IPS-NIHi7 (cell line): ENCODE measurements at regions not wholly inside any gene's neighbourhood (a gene's known extent, or its start where the extent isn't known, plus 50 kb on each side); places are given as distances from the start of the nearest gene placed in this dataset.
A peak's percentile ranks its signal among the peaks of the same experiment; 100 is the strongest.

Source experiments
- DNase-seq: peaks from one replicate; pipeline ENCODE4 v3.0.0; 2012; ENCODE audit warnings: mixed read lengths; ENCODE audit errors: extremely low spot score

DNA sequence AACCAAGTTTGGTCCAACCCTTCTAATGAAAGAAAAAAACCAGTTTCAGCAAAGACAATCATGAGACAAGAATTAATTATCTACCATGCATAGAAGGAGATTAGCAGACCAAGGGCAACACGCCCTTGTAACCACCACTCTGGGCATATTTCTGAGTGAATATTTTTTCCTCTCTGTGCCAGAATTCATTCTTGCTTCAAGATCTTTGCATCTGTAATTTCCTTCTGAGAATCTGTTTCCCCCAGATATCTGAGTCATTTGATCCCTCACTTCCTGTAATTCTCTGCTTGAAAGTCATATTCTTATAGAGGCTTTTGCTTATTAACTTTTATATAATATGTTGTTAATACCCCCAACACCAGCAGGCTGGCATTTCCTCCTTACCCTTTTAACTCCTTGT lies 243.7 kb downstream of the SLC16A7 start:
- no peak for DNase-seq

DNA sequence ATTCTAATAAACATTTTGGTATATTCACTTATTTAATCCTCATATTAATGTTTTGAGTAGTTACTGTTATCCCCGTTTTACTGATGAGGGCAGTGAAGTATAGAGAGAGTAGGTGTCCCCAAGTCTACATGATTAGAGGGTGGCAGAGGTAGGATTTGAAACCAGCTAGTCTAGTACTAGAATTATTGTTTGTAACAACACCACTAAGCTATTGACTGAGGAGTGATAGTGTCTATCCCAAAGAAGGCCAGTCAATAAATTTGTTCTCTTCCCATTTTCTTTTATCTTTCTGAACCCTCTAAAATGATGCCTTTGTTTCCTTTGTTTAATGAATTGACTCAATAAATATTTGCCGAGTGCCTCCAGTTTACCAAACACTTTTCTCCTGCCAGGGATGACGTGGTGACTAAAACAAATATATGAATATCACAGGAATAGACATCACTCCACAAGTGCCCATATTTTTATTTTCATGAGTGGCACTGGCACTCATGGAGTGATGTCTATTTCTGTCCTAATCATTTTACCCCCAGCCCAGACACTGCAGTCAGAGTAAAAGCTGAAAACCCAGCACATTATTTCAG lies 247.5 kb downstream of the SLC16A7 start:
- no peak for DNase-seq

DNA sequence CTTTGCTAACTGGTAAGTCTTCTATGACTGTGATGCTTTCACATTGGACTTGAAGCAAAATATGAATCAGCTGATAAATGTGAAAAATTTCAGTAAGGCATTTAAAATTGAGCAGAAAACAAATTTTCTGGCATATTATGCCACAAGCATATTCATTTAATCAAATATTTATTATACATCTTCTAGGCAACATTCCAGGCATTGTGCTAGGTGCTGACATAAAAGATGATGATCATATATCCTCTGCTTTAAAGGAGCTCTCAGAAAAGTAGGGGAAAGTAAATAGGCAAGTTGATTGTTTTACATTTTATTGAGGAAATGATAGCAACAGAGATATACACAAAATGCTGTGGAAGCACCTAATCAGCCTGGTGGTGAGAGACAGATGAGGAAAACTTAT lies 248.9 kb downstream of the SLC16A7 start:
- DNase-seq = no peak

DNA sequence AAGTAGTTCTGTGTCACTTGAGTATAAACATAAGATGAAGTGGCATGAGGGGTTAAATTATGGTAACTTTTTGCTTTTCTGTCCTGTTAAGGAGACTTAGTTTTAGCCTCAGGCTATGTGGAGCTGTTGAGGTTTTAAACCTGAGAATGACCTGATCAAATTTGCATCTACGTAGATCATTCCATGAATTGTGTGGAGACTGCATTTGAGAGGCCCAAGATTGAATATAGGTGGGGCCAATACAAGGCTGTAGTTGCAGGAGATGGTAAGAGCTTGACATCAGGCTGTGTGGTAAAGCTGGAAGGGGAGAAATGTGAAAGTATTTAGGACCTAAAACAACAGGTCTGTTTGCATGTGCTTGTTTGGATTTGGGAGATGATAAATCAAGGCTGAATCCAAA lies 249.5 kb downstream of the SLC16A7 start:
- DNase-seq = no peak

GRCh38 chr12:59847127-59847526 lies 251.3 kb downstream of the SLC16A7 start:
- no peak for DNase-seq

- DNase-seq = no peak
Measured at GRCh38 chr12:59850268-59850667, 254.4 kb downstream of the SLC16A7 start.

DNA sequence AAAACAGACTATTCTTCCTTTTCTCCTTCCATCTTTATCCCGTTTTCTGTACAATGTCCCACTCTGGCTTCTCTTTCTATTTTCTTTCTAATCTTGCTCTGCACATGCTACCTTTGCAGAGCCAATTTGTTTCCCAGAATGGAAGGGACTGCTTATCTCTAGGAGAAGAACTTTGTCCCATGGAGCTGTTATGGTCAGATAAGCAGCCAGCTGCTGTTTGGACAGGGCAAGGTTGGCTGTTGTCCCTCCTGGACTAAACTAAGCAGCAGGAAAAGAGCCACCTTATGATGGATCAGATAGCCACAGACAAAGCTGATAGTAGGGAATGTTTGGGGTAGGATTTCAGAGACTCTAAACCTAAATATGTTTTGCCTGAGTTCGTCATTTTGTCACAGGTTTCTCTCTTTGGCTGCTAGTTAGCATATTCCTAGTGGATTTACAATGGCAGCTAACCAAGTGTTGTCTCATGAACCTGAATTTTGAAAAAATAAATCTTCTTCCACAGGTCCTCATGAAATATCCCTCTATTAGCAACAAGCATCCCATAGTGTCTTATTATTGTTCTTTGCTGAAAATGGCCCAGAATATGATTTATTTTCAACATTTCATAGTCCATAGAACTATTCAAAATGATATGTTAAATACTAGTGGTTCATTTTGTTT lies 262.8 kb downstream of the SLC16A7 start:
- DNase-seq = no peak

DNA sequence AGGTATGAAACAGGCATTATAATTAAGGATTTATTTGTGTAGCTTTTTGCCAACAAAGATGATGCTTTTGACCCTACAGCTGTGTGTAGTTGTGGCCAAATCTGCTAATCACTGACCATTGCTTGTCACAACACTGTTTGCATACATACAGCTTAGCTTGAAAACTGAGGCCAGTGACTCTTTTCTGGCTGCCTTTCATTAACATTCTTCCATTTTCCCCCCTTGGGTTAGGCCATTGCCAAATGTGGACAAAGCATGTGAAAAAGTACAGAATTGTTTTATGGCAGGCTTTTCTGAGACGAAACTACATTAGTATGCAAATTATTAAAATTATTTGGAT lies 263.3 kb downstream of the SLC16A7 start:
- no peak for DNase-seq

- no peak for DNase-seq
Measured at GRCh38 chr12:59861635-59862034, 265.8 kb downstream of the SLC16A7 start.

- DNase-seq = no peak
Measured at GRCh38 chr12:59867055-59867454, 271.2 kb downstream of the SLC16A7 start.

GRCh38 chr12:59867689-59868088 lies 271.9 kb downstream of the SLC16A7 start:
- no peak for DNase-seq

DNA sequence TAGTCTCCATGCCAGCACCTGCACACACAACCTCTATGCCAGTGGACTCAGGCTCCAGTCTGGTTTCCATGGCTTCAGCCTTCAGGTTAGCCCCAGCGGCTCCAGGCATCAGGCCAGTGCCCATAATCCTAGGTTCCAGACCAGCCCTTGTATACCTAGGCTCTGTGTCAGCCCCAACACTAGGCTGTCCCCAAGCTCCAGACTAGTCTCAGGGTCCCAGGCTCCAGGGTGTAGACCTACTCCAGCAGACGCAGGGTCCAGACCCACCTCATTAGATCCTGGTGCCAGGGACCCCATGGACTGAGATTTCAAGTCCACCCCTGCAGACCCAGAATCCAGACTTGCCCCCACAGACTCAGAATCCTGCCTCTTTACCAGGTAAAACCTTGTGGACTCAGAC lies 275.9 kb downstream of the SLC16A7 start:
- no peak for DNase-seq

GRCh38 chr12:59873136-59873535 lies 277.3 kb downstream of the SLC16A7 start:
- DNase-seq = no peak

DNA sequence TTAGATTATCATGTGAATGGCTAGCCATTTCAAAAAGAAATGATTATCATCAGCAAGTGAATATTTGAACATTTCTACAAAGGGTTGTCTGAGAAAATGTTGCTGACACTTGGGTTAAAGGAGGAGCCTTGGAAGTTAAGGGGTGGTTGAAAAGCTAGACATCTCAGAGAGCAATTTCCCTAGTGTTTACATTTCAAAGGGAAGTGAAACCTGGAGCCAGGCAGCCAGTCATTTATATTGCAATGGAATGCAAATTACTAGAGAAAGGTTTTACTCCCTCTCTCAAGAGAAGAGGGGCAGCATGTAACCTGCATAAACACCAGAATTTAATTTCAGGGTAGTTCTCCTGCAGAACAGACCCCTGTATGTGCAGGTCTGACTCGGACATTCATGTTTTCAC lies 279.0 kb downstream of the SLC16A7 start:
- peak; percentile 46 for DNase-seq

DNA sequence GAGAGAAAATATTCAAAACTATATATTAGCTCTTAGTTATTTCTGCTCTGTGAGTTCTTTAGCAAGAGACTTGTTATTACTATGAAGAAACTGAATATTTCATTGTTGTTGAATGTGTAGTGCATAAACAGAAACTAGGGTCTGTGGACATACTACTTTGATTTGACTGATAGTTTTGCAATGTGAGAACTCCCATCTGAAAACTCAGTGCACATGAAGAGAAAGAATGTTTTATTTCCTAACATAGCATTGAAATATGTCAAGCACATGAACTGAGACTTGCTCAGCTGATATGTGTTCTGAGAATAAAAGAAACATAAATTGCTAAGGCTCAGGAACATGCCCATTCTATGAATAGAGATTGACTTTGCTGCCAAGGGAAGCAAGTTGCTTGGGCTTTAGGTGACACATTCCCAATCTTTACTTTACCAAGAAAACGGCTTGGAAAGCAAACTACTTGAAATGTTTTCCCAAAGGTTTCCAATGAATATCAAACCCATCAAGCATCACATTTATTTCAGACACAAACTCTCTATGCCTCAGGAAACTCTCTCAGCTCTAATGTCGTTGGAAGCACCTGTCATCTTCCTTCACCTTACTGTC lies 290.4 kb downstream of the SLC16A7 start:
- no peak for DNase-seq

GRCh38 chr12:59887178-59887577 lies 291.3 kb downstream of the SLC16A7 start:
- no peak for DNase-seq

DNA sequence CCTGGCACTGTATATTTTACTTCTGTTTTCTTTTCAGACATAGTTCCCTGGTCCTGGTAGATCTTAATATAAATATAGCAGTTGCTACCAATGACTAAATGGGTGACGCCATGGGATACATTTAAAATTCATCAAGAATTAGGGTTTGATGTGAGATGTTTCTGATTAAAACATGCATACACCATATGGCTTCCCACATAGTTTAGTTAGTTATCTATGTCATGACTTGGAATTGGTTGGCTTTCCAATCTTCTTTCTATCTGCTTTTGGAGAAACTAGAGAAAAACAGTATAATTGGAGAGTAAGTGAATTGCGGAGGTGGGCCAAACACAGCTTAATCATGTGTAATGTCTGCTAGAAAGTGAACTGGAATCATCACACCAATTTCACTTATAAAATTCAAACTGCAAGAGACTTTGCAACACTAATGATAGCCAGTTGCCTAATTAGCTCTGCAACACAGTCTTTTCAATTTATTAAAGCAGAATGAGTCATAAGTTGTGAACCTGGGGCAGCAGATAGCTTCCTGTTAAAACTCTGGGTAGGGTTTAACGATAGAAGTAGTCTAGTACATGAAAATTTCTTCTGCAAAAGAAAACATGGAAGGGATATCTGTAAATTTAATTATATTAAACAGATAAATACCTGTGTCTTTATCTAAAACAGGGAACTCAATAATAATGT lies 295.2 kb downstream of the SLC16A7 start:
- no peak for DNase-seq

GRCh38 chr12:59895166-59895775 lies 299.4 kb downstream of the SLC16A7 start:
- no peak for DNase-seq

DNA sequence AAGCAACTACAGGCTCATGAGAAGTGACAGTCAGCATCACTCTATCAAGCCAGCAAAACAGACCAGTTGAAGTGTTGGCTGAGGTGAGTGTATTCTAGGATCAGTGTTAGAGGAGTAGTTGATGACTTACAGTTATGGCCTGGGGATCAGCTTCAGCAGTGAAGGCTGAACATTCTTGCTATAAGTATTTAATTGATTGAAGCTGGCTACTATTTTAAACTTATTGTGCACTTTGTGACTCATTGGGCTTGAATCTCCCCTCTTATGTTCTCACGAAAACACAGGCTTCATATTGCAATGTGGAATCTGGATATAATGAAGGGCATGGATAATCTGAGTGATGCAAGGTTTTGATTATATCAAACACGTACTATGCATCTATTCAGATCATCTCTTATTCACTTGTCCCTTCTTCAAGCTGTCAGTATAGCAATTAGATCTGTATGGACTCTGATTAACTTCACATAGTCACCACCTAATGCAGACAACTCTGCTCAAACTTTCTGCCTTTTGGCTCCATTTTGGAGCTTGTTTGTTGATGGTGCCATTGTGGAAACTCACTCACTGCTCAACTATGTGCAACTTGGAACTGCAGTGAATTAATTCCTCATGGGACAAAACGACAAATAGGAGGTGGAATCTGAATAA lies 309.2 kb downstream of the SLC16A7 start:
- DNase-seq = no peak

DNA sequence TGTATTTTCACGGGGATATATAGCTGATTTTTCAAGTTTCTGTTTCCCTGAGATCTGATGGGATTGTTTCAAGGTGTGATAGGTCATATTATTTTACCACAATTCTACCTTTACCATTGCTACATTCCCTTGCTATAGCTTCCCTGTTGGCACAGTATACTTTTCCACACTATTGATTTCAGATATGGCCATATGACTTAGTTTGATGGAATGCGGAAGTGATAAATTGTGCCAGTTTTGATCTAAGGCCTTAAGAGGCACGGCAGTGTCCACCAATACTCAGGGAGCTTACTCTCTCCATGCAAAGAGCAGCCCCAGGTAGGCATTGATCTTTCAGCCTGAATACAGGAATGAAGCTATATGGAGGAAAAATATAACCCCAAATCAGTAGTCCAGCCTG lies 315.7 kb downstream of the SLC16A7 start:
- DNase-seq = no peak

- no peak for DNase-seq
Measured at GRCh38 chr12:59916988-59917387, 321.2 kb downstream of the SLC16A7 start.

GRCh38 chr12:59927032-59927431 lies 331.2 kb downstream of the SLC16A7 start:
- DNase-seq = no peak
